GM18868 (cell line): ENCODE measurements at regions not wholly inside any gene's neighbourhood (a gene's known extent, or its start where the extent isn't known, plus 50 kb on each side); places are given as distances from the start of the nearest gene placed in this dataset.
"Not testable (repeated sequence)": the region's sequence is repeated elsewhere in the genome, so short reads cannot be mapped to it uniquely, and the experiment has no call there.

Source experiments
- ATAC-seq: cut with Tn5 transposase; IDR thresholded peaks from one replicate; pipeline ENCODE4 v1.9.1; 2021; ENCODE audit warnings: mild to moderate bottlenecking, moderate library complexity; ENCODE audit not compliant: unreplicated experiment

DNA sequence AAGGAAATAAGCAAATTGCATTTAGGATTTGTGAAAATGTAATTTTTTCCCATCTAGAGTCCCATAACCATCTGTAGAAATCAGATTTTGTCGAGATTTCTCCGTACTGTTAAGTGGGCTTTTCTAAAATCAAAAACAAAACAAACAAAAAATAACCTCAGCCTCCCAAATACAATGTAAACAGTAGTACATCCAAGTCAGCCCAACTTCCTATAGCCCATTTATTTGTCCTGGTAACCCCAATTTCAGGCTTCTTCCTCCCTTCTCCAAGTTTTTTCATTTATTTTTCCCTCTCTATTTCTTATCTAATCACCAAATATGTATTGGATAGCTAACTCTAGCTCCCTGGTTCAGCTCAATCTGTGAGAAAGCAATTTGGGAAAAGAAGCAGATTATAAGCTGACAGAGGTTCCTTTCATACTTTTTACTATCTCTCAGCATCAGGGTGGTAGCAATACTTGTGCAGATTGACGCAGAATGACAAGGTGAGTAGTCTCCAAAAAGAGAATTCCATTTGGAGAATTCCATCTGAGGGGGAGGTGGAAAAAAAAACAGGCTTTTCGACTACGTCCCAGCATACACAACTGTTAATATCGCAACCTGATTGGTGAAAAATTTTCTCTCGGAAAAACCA is 132.6 kb upstream of the BTN3A2 start:
- no peak for ATAC-seq

DNA sequence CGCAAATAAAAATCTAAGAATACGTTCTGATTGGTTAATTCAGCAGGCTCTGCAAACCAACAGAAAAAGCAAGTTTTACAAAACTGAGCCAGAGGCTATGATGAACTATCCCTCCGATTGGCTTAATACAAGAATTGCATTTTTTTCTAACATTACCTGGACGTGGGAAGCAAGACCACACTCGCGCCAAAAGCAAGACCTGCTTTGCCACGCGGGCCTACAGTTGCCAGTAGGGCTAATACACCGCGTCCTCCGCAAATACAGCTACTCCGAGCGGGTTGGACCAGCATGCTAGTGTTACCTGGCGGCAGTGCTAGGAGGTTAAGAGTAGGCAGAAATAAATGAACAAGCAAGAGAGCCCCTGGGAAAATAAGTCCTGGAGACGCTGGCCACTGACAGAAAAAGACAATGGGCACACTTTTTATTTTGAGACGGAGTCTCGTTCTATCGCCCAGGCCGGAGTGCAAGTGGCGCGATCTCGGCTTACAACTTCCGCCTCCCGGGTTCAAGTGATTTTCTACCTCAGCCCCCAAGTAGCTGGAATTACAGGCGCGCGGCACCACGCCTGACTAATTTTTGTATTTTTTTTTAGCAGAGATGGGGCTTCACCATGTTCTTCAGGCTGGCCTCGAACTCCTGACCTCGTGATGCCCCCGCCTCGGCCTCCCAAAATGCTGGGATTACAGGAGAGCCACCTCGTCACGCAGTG is 131.9 kb upstream of the BTN3A2 start:
- peak; percentile 13 for ATAC-seq

DNA sequence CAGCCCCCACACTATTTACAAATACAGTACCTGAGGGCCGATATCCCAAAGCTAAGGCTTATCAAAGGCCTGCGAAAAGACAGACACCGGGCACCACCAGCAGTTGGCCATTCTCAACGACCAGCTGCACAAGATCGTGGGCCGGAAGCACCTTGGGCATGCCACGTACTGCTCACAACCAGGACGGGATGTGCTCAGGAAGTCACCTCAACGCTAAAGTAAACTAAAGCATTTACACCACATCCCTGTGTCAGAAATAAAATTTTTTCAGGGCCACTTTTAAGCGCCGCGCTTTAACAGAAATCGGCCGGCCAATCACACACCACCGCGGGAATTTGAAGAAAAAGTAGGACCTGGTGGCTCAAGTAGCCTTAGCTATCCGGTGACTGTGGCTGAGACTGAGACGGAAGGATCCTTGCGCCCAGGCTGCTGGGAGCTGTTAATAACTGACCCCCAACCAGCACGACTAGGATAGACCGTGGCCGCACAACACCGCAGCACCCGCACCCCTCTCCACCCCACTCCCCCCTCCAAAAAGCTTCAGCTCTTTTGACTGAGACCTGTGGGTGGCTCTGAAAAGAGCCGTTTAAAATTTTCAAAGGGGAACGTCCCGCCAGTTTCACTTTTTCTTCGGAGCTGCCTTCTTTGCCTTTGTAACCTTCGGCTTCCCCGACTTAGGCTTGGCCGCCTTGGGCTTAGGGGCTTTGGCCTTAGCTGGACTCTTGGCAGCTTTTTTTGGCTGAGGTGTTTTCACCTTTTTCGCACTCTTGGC is 131.2 kb upstream of the BTN3A2 start:
- peak; percentile 49 for ATAC-seq

DNA sequence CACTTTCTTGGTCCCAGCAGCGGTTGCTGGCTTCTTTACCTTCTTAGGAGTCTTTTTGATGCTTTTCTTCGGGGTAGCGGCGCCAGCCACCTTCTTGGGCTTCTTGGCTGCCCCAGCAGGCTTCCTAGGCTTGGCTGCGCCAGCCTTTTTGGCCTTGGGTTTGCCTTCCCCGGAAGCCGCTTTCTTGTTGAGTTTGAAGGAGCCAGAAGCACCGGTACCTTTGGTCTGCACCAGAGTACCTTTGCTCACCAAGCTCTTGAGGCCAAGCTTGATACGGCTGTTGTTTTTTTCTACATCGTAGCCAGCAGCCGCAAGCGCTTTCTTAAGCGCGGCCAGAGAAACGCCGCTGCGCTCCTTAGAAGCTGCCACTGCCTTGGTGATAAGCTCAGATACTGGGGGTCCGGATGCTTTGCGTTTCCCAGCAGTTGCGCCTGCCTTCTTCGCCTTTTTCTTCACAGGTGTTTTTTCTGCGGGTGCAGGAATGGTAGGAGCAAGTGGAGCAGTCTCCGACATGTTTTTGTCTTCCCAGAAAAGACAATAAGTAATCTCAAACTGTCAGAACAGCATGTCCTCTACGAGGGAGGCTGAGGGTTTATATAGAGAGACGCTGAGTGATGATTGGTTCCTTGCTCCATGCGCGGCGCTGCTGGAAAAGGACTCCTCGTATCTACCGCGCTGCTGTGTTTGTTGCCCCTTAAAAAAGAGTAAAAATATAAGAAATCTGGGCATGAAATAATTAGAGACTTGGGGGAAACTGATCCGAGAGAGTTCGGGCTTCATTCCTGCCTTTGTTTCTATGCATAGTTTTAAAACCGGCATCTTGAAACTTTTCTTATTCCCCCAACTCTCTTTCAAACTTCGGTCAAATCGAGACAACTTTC is 130.3 kb upstream of the BTN3A2 start:
- ATAC-seq: peak; percentile 50

DNA sequence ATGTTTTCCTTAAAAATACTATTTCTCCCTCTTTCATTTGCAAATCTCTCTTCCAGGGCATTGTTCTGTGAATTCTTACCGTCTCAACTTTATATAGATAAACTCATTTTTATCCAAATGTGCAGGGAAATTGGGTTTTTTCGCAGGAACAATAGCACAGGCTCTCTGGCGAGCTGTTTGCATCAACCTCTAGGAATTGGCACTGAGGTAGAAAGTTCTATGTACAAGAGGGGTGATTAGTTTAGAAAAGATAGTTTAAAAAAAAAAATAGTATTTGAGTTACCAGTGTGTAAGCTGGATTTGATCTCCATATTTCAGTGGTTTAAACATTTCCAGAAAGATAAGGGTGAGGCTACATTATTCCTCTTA is 129.7 kb upstream of the BTN3A2 start:
- ATAC-seq: no peak

DNA sequence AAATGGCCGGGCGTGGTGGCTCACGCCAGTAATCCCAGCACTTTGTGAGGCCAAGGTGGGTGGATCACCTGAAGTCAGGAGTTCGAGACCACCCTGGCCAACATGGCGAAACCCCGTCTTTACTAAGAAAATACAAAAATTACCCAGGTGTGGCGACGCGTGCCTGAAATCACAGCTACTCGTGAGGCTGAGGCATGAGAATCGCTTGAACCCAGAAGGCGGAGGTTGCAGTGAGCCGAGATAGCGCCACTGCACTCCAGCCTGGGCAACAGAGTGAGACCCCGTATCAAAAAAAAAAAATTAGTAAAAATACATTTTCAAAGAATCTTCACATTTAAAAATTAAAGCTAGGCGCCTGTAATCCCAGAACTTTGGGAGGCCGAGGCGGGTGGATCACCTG is 125.6 kb upstream of the BTN3A2 start:
- not testable (repeated sequence) for ATAC-seq

DNA sequence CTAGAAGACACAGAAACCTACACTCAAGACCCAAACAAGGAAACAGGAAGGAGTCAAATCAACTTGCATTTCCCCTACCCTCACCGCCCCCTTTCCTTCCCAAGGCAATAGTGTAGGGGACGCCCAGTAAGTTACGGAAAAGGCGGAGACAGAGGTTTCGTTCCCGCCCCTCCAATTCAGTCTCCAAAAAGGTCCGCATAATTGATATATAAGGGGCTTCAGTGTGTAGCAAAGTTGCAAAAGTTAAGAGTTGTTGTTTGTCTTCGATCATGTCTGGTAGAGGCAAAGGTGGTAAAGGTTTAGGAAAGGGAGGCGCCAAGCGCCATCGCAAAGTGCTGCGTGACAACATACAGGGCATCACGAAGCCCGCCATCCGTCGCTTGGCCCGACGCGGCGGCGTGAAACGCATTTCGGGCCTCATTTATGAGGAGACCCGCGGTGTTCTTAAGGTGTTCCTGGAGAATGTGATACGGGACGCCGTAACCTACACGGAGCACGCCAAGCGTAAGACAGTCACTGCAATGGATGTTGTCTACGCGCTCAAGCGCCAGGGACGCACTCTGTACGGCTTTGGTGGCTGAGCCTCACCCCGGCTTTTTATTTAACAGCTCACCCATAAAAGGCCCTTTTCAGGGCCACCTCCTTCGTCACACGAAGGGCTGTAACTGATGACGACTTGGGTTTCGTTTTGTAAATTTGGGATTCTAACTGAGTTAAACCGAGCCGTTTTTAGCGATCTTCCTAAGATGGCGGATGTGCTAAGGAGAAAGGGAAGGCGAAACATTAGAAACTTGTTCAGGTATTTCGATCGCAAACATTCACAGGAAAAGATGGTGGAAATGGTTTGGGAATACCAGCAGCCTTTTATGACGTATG is 124.6 kb upstream of the BTN3A2 start:
- ATAC-seq: peak; percentile 52

DNA sequence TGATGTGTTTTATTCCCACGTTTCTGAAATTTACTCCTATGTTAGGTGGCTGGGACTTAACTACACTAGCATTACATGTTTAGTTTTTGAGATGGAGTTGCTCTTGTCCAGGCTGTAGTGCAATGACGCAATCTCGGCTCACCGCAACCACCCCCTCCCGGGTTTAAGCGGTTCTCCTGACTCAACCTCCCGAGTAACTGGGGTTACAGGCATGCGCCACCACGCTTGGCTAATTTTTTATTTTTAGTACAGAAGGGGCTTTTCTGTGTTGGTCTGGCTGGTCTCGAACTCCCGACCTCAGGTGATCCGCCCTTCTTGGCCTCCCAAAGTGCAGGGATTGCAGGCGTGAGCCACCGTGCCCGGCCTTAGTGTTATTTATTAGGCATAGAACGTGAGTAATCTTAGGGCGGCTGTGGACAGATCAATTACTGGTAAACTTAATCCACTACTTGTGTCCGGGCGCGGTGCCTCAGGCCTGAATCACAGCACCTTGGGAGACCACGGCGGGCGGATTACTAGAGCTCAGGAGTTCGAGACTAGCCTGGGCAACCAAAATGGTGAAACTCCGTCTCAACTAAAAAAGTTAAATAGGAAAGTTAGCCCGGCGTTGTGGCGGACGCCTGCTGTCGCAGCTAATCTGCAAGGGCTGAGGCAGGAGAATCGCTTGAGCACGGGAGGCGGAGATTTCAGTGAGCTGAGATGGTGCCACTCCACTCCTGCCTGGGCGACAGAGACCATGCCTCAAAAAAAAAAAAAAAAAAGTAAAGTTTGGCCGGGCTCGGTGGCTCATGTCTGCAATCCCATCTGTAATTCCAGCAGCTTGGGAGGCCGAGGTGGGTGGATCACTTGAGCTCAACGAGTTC is 123.7 kb upstream of the BTN3A2 start:
- no peak for ATAC-seq

DNA sequence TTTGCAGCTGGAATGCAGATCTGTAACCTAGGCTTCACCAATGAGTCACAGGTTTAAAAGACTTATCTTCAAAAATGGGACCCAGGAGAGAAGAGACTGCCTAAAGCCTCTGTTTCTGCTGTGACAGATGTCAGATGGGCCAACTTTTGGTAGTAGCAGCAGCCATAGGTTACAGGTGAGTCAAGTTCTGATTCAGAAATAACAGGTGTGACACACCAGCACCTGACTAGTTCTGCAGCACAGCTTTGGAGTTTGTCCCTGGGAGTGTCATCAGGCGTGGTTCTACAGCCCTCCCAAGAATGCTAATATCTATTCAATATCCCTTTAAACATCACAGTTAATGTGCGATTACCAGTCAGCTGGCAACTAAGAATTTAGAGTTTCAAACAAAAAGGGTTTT is 121.9 kb upstream of the BTN3A2 start:
- ATAC-seq: no peak

DNA sequence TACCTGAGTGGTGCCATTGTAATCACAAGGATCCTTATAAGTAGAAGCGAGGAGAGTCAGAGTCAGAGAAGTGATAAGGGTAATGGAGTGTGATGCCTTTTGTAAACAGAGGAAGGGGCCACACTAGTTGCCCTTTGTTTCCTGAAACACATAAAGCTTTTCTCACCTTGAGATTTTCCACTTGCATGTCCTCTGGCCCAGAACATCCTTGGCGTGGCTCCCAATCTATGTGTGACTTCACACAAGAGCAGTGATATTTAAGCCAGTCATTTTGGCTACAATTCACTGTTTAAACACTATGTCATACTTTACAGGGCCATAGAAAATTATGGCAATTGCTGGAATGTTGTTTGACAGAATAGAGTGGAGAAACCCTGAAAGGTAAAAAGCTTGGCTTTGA is 121.2 kb upstream of the BTN3A2 start:
- ATAC-seq: no peak

DNA sequence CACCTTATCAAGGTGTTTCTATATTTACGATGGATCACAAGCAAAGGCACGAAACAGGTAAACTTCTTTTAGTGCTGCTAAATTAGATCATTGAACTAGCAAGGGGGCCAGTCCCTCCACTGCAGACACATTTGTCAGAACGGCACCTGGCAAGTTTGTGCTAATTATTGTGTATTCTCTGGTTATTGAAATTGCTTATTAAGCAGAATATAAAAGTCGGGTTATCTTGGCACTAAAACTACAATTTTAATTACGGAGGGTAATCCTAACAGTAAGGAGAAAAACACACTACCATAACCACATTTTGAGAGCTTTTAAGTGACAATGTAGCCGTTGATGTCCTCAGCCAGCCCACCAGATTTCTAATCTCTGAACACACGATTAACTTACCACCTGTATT is 118.9 kb upstream of the BTN3A2 start:
- no peak for ATAC-seq

DNA sequence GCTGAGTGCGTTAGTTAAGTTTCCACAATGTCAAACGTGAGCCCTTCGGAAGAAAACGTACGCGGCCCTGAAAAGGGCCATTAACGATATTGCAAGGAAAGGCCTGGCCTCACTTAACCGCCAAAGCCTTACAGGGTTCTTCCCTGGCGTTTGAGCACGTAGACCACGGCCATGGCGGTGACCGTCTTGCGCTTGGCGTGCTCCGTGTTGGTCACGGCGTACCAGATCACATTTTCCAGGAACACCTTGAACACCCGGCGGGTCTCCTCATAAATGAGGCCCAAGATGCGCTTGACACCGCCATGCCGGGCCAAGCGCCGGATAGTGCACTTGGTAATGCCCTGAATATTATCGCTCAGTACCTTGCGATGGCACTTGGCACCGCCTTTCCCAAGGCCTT is 118.4 kb upstream of the BTN3A2 start:
- ATAC-seq: no peak

DNA sequence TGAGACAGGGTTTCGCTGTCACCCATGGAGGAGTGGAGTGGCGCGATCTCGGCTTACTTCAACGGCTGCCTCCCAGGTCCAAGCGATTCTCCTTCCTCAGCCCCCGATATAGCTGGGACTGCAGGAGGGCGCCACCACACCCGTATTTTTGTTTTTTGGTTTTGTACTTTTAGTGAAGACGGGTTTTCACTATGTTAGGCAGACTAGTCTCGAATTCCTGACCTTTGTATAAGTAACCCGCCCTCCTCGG is 115.4 kb upstream of the BTN3A2 start:
- peak; percentile 16 for ATAC-seq

DNA sequence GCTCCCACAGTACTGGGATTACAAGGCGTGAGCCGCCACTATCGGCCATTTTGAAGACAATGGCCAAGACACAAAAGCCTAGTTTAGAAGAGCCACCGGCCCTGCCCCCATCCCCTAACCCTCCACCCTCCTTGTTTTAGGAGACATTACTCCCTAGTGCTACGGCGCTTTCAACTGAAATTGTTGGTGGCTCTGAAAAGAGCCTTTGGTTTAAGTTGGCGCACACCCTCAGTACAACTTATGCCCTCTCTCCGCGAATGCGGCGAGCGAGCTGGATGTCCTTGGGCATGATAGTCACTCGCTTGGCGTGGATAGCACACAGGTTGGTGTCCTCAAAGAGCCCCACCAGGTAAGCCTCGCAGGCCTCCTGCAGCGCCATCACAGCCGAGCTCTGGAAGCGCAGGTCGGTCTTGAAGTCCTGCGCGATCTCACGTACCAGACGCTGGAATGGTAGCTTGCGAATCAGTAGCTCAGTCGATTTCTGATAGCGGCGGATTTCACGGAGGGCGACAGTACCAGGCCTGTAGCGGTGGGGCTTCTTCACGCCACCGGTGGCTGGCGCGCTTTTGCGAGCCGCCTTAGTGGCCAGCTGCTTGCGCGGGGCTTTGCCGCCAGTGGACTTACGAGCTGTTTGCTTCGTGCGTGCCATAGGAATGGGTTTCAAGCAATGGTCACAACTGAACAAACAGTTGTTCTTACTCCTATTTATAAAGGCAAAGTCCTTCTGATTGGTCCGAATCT is 114.9 kb upstream of the BTN3A2 start:
- peak; percentile 50 for ATAC-seq

DNA sequence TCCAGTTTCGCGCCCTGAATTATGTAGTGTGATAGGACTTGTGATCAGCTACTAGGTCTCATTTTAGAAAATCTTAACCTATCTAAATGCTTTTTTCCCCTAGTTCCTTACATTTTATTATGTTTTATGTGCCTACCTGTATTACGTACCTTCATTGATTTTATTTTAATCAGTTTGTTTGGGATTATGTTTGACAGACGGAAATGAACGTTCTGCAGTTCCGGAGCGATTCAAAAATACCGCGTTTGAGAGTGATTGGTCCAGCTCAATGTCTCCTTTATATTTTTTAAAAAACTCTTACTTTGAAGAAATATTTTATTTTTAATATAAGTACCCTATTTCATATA is 114.3 kb upstream of the BTN3A2 start:
- no peak for ATAC-seq

DNA sequence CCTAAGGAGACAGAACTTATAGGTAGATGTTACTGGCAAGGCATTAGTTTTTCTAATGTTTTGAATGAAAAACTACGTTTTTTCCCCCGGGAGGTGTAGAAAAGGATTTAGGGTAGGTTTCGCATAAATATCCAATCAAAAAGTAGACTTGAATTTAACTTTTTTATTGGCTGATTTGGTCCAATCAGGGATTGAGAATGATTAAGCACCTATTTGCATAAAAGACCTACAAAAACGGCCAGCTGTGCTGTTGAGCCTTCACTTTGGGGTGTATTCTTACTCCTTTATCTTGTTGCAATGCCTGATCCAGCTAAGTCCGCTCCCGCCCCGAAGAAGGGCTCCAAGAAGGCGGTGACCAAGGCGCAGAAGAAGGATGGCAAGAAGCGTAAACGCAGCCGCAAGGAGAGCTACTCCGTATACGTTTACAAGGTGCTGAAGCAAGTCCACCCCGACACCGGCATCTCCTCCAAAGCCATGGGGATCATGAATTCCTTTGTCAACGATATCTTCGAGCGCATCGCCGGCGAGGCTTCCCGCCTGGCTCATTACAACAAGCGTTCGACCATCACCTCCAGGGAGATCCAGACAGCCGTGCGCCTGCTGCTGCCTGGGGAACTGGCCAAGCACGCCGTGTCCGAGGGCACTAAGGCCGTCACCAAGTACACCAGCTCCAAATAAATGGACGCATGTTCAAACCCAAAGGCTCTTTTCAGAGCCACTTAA is 113.5 kb upstream of the BTN3A2 start:
- peak; percentile 56 for ATAC-seq

DNA sequence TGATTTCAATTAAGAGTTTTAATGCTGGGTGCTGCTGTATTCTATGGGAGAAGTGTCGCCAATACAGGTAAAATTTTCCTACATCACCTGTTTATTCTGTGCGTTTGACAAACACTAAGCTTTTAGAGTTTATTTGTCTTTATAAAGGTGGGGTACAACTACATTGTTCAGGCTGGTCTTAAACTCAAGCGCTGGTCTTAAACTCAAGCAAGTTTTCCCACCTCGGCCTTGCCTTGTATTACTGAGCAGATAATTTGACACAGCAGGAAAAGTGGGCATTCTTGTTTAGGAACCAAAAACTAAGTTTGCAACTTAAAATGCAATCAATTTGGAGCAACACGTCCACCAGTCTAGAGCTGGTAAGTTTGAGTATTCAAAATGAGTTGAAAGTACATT is 112.9 kb upstream of the BTN3A2 start:
- no peak for ATAC-seq

DNA sequence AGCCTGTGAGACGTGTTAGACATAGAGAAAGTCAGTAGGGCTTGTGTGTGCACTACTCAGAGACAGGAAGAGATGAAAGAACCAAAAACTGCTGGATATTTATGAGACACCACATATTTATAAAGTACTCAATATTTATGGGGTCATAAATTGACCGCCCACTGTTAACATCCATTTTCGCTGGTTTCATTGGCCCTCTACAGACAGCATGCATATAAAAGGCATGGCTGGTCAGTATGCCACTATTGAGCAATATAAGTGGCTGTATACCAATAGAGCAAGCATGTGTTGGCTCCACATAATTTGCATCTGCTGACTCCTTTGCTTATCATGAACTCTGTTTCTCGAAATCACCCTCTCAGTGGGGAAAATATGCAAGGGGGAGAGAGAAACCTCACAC is 110.3 kb upstream of the BTN3A2 start:
- ATAC-seq: no peak
